ENCODE measurements at regions not wholly inside any gene's neighbourhood (a gene's known extent, or its start where the extent isn't known, plus 50 kb on each side); places are given as distances from the start of the nearest gene placed in this dataset.

DNA sequence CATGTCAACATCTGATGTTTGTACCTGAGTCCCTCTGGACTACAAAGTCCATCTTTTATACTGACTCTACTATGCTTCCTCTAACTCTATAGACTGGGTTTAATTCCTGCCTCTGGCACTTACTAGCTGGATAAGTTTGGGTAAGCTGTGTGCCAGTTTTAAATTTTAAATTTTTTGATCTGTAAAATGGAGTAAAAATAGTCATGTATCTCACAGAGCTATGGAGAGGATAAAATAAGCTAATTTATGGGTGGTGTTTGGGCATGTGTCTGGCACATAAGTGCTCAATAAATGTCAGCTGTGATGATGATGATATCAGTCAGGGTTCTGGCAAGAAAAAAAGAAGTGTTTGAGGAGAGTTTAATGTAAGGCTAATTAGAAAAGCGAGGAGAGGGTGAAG, 139.2 kb upstream of the C1orf21 start:
- POLR2A ChIA-PET: no interaction called here
- TF ChIP-seq HMG20B (CRISPR knock-in tag; conservative IDR thresholded peaks at IDR 0.05): no peak
- TF ChIP-seq NFRKB (IDR thresholded peaks at IDR 0.05): no peak
- no peak for TF ChIP-seq ZFYVE20 (CRISPR knock-in tag; IDR thresholded peaks at IDR 0.05; ENCODE audit: borderline replicate concordance, low read depth)
- TF ChIP-seq HMGXB4 (CRISPR knock-in tag; IDR thresholded peaks at IDR 0.05; ENCODE audit: borderline replicate concordance in 1 of 2, low read depth in 1 of 2): no peak
- no peak for TF ChIP-seq CREM (IDR thresholded peaks at IDR 0.05)
- no peak for TF ChIP-seq CREM (CRISPR knock-in tag; IDR thresholded peaks at IDR 0.05)
- no peak for TF ChIP-seq ZKSCAN1 (IDR thresholded peaks at IDR 0.05; ENCODE audit: low read length)
- TF ChIP-seq MAFF (IDR thresholded peaks at IDR 0.05; ENCODE audit: low read depth, low read length): no peak
- Histone ChIP-seq H2AFZ (ENCODE audit: low read length) (no peak overlapping the region), H3K4me3 (replicated peaks in 1 of 3; ENCODE audit: insufficient read depth in 1 of 3, low read depth in 2 of 3, low read length in 3 of 3) (no peak overlapping the region), H3K79me2 (ENCODE audit: insufficient read depth, low read length) (no peaks in the 10 kb centered on the region), H3K36me3 (replicated peaks in 1 of 2; ENCODE audit: control insufficient read depth in 1 of 2, insufficient read depth in 2 of 2, low read length in 2 of 2) (no peaks in the 10 kb centered on the region), H3K4me1 (ENCODE audit: insufficient read depth, low read length) (no peaks in the 10 kb centered on the region), H4K20me1 (ENCODE audit: insufficient read depth, low read length) (no peaks in the 10 kb centered on the region), H3K27ac (ENCODE audit: extremely low read length, insufficient read depth, low read length) (no peak overlapping the region), H3K27me3 (ENCODE audit: control insufficient read depth in 1 of 2, insufficient read depth in 2 of 2, low read length in 2 of 2) (0 out of 5 replicates have a peak, but pooled peaks cover 0 to 1% of the 10 kb centered on the region in 2 experiments), H3K9me3 (ENCODE audit: low read length) (no peaks in the 10 kb centered on the region), H3K9ac (ENCODE audit: insufficient read depth, low read depth, low read length) (no peak overlapping the region), H3K4me2 (ENCODE audit: low read depth, low read length) (no peak overlapping the region)
- FAIRE-seq: no peak
- DNase-seq (ENCODE audit: low spot score): no peak
- no peak for ATAC-seq
- intact Hi-C loops (cut with micrococcal nuclease; ENCODE audit: unreplicated experiment) (no loop called here), in situ Hi-C loops (cut with HindIII; ENCODE audit: extremely low pct_ligation_motif_present, low pct_unique_long_range_greater_than_20kb) (no loop called here)
- 3% methylated on average over 1 of the region's 1 CpG for WGBS (ENCODE audit: low lambda C conversion rate)
- CTCF ChIA-PET (ENCODE audit: low intra/inter-chr PET ratio, low total read pairs): no interaction called here
- no TSS peak for BruUV-seq (replicated peaks)

DNA sequence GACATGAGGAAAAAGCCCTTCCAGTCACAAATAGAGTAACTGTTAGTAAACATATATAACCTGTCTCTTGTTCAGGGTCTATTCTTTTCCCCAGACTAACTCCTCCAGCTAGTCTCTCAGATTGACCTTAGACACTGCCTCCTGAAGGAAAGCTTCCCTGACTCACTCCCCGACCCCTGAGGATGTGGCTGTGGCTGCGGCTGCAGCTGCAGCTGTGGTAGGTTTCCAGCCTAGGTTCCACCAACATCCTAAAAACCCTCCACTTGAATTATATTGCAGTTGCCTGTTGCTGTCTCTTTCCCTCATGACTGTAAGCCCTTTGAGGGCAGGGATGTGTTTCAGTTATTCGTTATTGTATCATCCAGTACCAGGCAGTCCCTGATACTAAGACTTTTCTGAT, 132.9 kb upstream of the C1orf21 start:
- Histone ChIP-seq H3K4me3 (replicated peaks in 1 of 3; ENCODE audit: insufficient read depth in 1 of 3, low read depth in 2 of 3, low read length in 3 of 3) (no peak overlapping the region), H3K4me2 (ENCODE audit: low read depth, low read length) (no peak overlapping the region), H3K79me2 (ENCODE audit: insufficient read depth, low read length) (no peaks in the 10 kb centered on the region), H2AFZ (ENCODE audit: low read length) (no peak overlapping the region), H3K9ac (ENCODE audit: insufficient read depth, low read depth, low read length) (no peak overlapping the region), H3K27ac (ENCODE audit: extremely low read length, insufficient read depth, low read length) (no peak overlapping the region), H3K27me3 (ENCODE audit: control insufficient read depth in 1 of 2, insufficient read depth in 2 of 2, low read length in 2 of 2) (peaks cover 0 to 1% of the 10 kb centered on the region in 2 experiments; a peak in 1 of 5 replicates), H3K36me3 (replicated peaks in 1 of 2; ENCODE audit: control insufficient read depth in 1 of 2, insufficient read depth in 2 of 2, low read length in 2 of 2) (no peaks in the 10 kb centered on the region), H3K9me3 (ENCODE audit: low read length) (no peaks in the 10 kb centered on the region), H3K4me1 (ENCODE audit: insufficient read depth, low read length) (no peaks in the 10 kb centered on the region), H4K20me1 (ENCODE audit: insufficient read depth, low read length) (no peaks in the 10 kb centered on the region)
- 15% methylated on average over 3 of the region's 3 CpGs for WGBS (ENCODE audit: low lambda C conversion rate)
- BruUV-seq (replicated peaks): no TSS peak
- ChIA-PET POLR2A (no interaction called here), CTCF (ENCODE audit: low intra/inter-chr PET ratio, low total read pairs) (no interaction called here)
- in situ Hi-C loops (cut with HindIII; ENCODE audit: extremely low pct_ligation_motif_present, low pct_unique_long_range_greater_than_20kb): no loop called here
- TF ChIP-seq JUNB (CRISPR knock-in tag; IDR thresholded peaks at IDR 0.05; ENCODE audit: borderline replicate concordance) (no peak), ZNF468 (CRISPR knock-in tag; IDR thresholded peaks at IDR 0.05) (no peak), TIGD3 (CRISPR knock-in tag; IDR thresholded peaks at IDR 0.05; ENCODE audit: borderline replicate concordance) (no peak), YY1 (IDR thresholded peaks at IDR 0.05; ENCODE audit: insufficient read depth, insufficient replicate concordance, low read depth, low read length) (no peak)
- no peak for FAIRE-seq
- intact Hi-C loops (cut with micrococcal nuclease; ENCODE audit: unreplicated experiment): no loop called here
- DNase-seq (ENCODE audit: low spot score): no peak
- no peak for ATAC-seq
